ENCODE measurements at regions not wholly inside any gene's neighbourhood (a gene's known extent, or its start where the extent isn't known, plus 50 kb on each side); places are given as distances from the start of the nearest gene placed in this dataset.

DNA sequence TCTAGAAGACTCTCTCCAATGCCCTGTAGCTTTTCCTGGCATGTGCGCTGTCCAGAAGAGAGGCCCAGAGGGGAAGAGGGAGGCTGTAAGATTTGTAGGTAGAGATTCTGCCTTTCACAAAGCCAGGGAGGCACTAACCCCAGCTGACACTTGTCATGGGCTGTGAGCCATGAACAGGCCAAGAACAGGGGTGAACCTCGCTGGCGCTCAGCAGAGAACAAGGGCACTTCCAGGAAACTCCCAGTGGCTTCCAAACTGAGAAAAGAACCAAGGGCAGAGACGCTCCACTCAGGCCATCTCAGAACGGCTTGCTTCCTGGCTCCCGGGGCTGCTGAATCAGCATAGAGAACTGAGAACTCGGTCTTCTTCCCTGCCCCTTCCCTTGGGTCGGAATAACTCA is 257.8 kb upstream of the ZNF32 start:
- Histone ChIP-seq H3K27me3 (ENCODE audit: insufficient read depth, low read length) (peaks cover 41% of the 10 kb centered on the region), H3K9me3 (ENCODE audit: control insufficient read depth in 1 of 2, insufficient read depth in 1 of 2, low read depth in 1 of 2, low read length in 2 of 2) (no peaks in the 10 kb centered on the region), H3K79me2 (ENCODE audit: insufficient read depth, low read length) (no peaks in the 10 kb centered on the region), H3K36me3 (ENCODE audit: control insufficient read depth in 1 of 2, insufficient read depth in 2 of 2, low read length in 2 of 2) (no peaks in the 10 kb centered on the region), H3K4me3 (replicated peaks in 1 of 2; ENCODE audit: low read depth in 1 of 2, low read length in 2 of 2) (no peak overlapping the region), H2AFZ (ENCODE audit: low read depth, low read length, poor library complexity, severe bottlenecking) (no peak overlapping the region), H3K4me2 (ENCODE audit: low read length) (no peak overlapping the region), H3K9me2 (ENCODE audit: insufficient read depth) (no peaks in the 10 kb centered on the region), H3K9ac (ENCODE audit: low read length) (no peak overlapping the region), H3K4me1 (ENCODE audit: control insufficient read depth in 1 of 2, insufficient read depth in 2 of 2, low read length in 2 of 2) (no peaks in the 10 kb centered on the region), H3K27ac (ENCODE audit: low read depth, low read length) (no peak overlapping the region), H4K20me1 (ENCODE audit: insufficient read depth) (no peaks in the 10 kb centered on the region)
- ChIA-PET POLR2A (no interaction called here), CTCF (no interaction called here), RAD21 (ENCODE audit: low non-redundant PET in 1 of 2, low total read pairs in 2 of 2, uncharacterized antibody in 2 of 2, unreplicated experiment in 2 of 2) (no interaction called here)
- intact Hi-C loops (cut with micrococcal nuclease): no loop called here
- DNase-seq (ENCODE audit: low read depth, low spot score): no peak
- ATAC-seq: no peak
- BruUV-seq (replicated peaks): no TSS peak
- no peak for TF ChIP-seq SRF (IDR thresholded peaks at IDR 0.05; ENCODE audit: low read depth)
- TF ChIP-seq ELF1 (IDR thresholded peaks at IDR 0.05; ENCODE audit: borderline replicate concordance, low read depth): no peak
- no peak for TF ChIP-seq ZNF274 (IDR thresholded peaks at IDR 0.05; ENCODE audit: low read depth, low read length)
- TF ChIP-seq, protein P1, sequence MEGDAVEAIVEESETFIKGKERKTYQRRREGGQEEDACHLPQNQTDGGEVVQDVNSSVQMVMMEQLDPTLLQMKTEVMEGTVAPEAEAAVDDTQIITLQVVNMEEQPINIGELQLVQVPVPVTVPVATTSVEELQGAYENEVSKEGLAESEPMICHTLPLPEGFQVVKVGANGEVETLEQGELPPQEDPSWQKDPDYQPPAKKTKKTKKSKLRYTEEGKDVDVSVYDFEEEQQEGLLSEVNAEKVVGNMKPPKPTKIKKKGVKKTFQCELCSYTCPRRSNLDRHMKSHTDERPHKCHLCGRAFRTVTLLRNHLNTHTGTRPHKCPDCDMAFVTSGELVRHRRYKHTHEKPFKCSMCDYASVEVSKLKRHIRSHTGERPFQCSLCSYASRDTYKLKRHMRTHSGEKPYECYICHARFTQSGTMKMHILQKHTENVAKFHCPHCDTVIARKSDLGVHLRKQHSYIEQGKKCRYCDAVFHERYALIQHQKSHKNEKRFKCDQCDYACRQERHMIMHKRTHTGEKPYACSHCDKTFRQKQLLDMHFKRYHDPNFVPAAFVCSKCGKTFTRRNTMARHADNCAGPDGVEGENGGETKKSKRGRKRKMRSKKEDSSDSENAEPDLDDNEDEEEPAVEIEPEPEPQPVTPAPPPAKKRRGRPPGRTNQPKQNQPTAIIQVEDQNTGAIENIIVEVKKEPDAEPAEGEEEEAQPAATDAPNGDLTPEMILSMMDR (IDR thresholded peaks at IDR 0.05 in 2 of 3, conservative IDR thresholded peaks at IDR 0.05 in 1 of 3; ENCODE audit: borderline replicate concordance in 1 of 3, insufficient read depth in 1 of 3, low read depth in 2 of 3, low read length in 2 of 3): no peak
- no peak for TF ChIP-seq EZH2 (IDR thresholded peaks at IDR 0.05)
- no peak for TF ChIP-seq EGR1 (IDR thresholded peaks at IDR 0.05; ENCODE audit: low read depth)
- no peak for TF ChIP-seq FOSL1 (IDR thresholded peaks at IDR 0.05; ENCODE audit: low read depth)
- no peak for TF ChIP-seq RAD21 (IDR thresholded peaks at IDR 0.05; ENCODE audit: low read depth)
- TF ChIP-seq POLR2A (IDR thresholded peaks at IDR 0.05; ENCODE audit: borderline replicate concordance, extremely low read depth, insufficient read depth, insufficient read length): no peak
- TF ChIP-seq, protein P2, sequence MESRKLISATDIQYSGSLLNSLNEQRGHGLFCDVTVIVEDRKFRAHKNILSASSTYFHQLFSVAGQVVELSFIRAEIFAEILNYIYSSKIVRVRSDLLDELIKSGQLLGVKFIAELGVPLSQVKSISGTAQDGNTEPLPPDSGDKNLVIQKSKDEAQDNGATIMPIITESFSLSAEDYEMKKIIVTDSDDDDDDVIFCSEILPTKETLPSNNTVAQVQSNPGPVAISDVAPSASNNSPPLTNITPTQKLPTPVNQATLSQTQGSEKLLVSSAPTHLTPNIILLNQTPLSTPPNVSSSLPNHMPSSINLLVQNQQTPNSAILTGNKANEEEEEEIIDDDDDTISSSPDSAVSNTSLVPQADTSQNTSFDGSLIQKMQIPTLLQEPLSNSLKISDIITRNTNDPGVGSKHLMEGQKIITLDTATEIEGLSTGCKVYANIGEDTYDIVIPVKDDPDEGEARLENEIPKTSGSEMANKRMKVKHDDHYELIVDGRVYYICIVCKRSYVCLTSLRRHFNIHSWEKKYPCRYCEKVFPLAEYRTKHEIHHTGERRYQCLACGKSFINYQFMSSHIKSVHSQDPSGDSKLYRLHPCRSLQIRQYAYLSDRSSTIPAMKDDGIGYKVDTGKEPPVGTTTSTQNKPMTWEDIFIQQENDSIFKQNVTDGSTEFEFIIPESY (IDR thresholded peaks at IDR 0.05; ENCODE audit: extremely low read depth, insufficient replicate concordance, low read length): no peak
- no peak for TF ChIP-seq REST (IDR thresholded peaks at IDR 0.05; ENCODE audit: low read depth)
- TF ChIP-seq CBX3 (IDR thresholded peaks at IDR 0.05; ENCODE audit: low read depth): no peak
- no peak for TF ChIP-seq SIN3A (IDR thresholded peaks at IDR 0.05; ENCODE audit: low read depth)
- TF ChIP-seq ZFX (IDR thresholded peaks at IDR 0.05): no peak
- no peak for TF ChIP-seq JUND (IDR thresholded peaks at IDR 0.05)
- no peak for TF ChIP-seq YY1 (IDR thresholded peaks at IDR 0.05; ENCODE audit: extremely low read depth, insufficient replicate concordance, low read depth, low read length)
- no peak for TF ChIP-seq EZH2phosphoT487 (IDR thresholded peaks at IDR 0.05; ENCODE audit: borderline replicate concordance)
- TF ChIP-seq TCF7L2 (IDR thresholded peaks at IDR 0.05; ENCODE audit: borderline replicate concordance, extremely low read depth, insufficient read depth, insufficient read length): no peak
- TF ChIP-seq, protein P3, sequence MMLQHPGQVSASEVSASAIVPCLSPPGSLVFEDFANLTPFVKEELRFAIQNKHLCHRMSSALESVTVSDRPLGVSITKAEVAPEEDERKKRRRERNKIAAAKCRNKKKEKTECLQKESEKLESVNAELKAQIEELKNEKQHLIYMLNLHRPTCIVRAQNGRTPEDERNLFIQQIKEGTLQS (IDR thresholded peaks at IDR 0.05): no peak

Measured in HCT116 (cell line).